D721Med (cell line): ENCODE measurements at regions not wholly inside any gene's neighbourhood (a gene's known extent, or its start where the extent isn't known, plus 50 kb on each side); places are given as distances from the start of the nearest gene placed in this dataset.

Experiments used
- DNase-seq: peaks from one replicate; pipeline ENCODE4 v3.0.0; 2011; ENCODE audit warnings: low spot score; ENCODE audit not compliant: insufficient read length
- FAIRE-seq: peaks from 2 replicates; lab custom pipeline; 2011; peaks lifted over from hg19 to GRCh38; lab: Jason Lieb, UNC
- CTCF ChIP-seq: IDR thresholded peaks from 2 replicates; pipeline ENCODE4 v1.5.1; 2012; ENCODE audit warnings: mild to moderate bottlenecking, control low read depth; ENCODE audit not compliant: insufficient read depth; ENCODE audit errors: missing control alignments

GRCh38 chr6:133671376-133671775, 217.5 kb upstream of the TCF21 start:
- DNase-seq (no peak), FAIRE-seq (no peak)
- no peak for TF ChIP-seq CTCF

- no peak for TF ChIP-seq CTCF
- DNase-seq: no peak
- no peak for FAIRE-seq
Observed at GRCh38 chr6:133673056-133673455, 215.9 kb upstream of the TCF21 start.

GRCh38 chr6:133674661-133675060, 214.3 kb upstream of the TCF21 start:
- TF ChIP-seq CTCF: no peak
- DNase-seq: no peak
- FAIRE-seq: no peak

GRCh38 chr6:133680994-133681393, 207.9 kb upstream of the TCF21 start:
- no peak for TF ChIP-seq CTCF
- FAIRE-seq (no peak), DNase-seq (no peak)

GRCh38 chr6:133681891-133682290, 207.0 kb upstream of the TCF21 start:
- no peak for TF ChIP-seq CTCF
- FAIRE-seq: no peak
- no peak for DNase-seq

GRCh38 chr6:133682506-133683307, 206.2 kb upstream of the TCF21 start:
- DNase-seq: no peak
- FAIRE-seq: no peak
- TF ChIP-seq CTCF: no peak

GRCh38 chr6:133683308-133683580, 205.7 kb upstream of the TCF21 start:
- TF ChIP-seq CTCF: no peak
- DNase-seq (no peak), FAIRE-seq (no peak)
